Islet of Langerhans (tissue), 1 donor: ENCODE measurements at regions not wholly inside any gene's neighbourhood (a gene's known extent, or its start where the extent isn't known, plus 50 kb on each side); places are given as distances from the start of the nearest gene placed in this dataset.
A peak's percentile ranks its signal among the peaks of the same experiment; 100 is the strongest.
"Not testable (repeated sequence)": the region's sequence is repeated elsewhere in the genome, so short reads cannot be mapped to it uniquely, and the experiment has no call there.

Source experiments
- FAIRE-seq: peaks from one replicate; lab custom pipeline; 2011; peaks lifted over from hg19 to GRCh38; lab: Jason Lieb, UNC

- FAIRE-seq: no peak
Observed at GRCh38 chr5:94102849-94103248, 361.4 kb upstream of the POU5F2 start.

GRCh38 chr5:94097384-94097783, 356.0 kb upstream of the POU5F2 start:
- not testable (repeated sequence) for FAIRE-seq

GRCh38 chr5:94094793-94095441, 353.5 kb upstream of the POU5F2 start:
- no peak for FAIRE-seq

- FAIRE-seq: no peak
Observed at GRCh38 chr5:94093300-94093699, 351.9 kb upstream of the POU5F2 start.

- not testable (repeated sequence) for FAIRE-seq
Observed at GRCh38 chr5:94086635-94087034, 345.2 kb upstream of the POU5F2 start.

GRCh38 chr5:94086194-94086593, 344.8 kb upstream of the POU5F2 start:
- FAIRE-seq: no peak

GRCh38 chr5:94082405-94082804, 341.0 kb upstream of the POU5F2 start:
- no peak for FAIRE-seq

GRCh38 chr5:94081088-94081487, 339.7 kb upstream of the POU5F2 start:
- FAIRE-seq: no peak

- no peak for FAIRE-seq
Observed at GRCh38 chr5:94080390-94080789, 339.0 kb upstream of the POU5F2 start.

- no peak for FAIRE-seq
Observed at GRCh38 chr5:94072116-94072515, 330.7 kb upstream of the POU5F2 start.

- no peak for FAIRE-seq
Observed at GRCh38 chr5:94066437-94067207, 325.2 kb upstream of the POU5F2 start.

- peak; percentile 88 for FAIRE-seq
Observed at GRCh38 chr5:94064025-94064424, 322.6 kb upstream of the POU5F2 start.

GRCh38 chr5:94057655-94058054, 316.3 kb upstream of the POU5F2 start:
- FAIRE-seq: no peak

GRCh38 chr5:94057217-94057616, 315.8 kb upstream of the POU5F2 start:
- FAIRE-seq: no peak

- FAIRE-seq: not testable (repeated sequence)
Observed at GRCh38 chr5:94049307-94049922, 308.0 kb upstream of the POU5F2 start.

- FAIRE-seq: no peak
Observed at GRCh38 chr5:94045839-94046782, 304.7 kb upstream of the POU5F2 start.

GRCh38 chr5:94043311-94043710, 301.9 kb upstream of the POU5F2 start:
- no peak for FAIRE-seq

- FAIRE-seq: no peak
Observed at GRCh38 chr5:94040591-94041148, 299.3 kb upstream of the POU5F2 start.

GRCh38 chr5:94039101-94039500, 297.7 kb upstream of the POU5F2 start:
- FAIRE-seq: no peak

- FAIRE-seq: no peak
Observed at GRCh38 chr5:94031631-94032030, 290.2 kb upstream of the POU5F2 start.

GRCh38 chr5:94028001-94028400, 286.6 kb upstream of the POU5F2 start:
- FAIRE-seq: no peak

GRCh38 chr5:94027145-94027544, 285.7 kb upstream of the POU5F2 start:
- no peak for FAIRE-seq
